ENCODE measurements at regions not wholly inside any gene's neighbourhood (a gene's known extent, or its start where the extent isn't known, plus 50 kb on each side); places are given as distances from the start of the nearest gene placed in this dataset.

DNA sequence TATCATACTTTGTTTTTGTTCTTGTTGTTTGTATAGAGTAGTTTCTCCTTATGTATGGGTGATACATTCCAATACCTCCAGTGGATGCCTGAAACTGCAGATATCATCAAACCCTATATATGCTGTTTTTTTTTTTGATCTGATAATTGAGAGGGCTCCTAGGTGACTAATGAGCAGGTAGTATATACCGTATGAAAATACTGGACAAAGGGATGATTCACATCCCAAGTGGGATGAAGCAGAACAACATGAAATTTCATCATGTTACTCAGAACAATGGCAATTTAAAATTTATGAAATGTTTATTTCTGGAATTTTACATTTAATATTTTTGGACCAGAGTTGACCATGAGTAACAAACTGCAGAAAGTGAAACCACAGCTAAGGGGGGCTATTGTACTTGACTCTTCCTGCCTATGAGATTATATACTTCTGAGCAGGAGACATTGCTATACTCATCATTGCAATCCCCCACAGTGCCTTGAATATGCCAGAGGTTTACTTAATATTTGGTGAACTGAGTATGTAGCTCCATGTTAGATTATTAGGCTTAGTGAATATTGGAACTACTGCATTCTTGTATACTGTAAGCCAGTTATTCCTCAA is 258.7 kb upstream of the FBXL7 start:
- H3K4me1 ChIP-seq = no peaks in the 10 kb centered on the region
- 91% methylated on average over 1 of the region's 1 CpG for WGBS
- no peaks in the 10 kb centered on the region for H3K36me3 ChIP-seq
- peaks cover 0 to 13% (median 12%) of the 10 kb centered on the region in 4 donors for H3K9me3 ChIP-seq
- no peak for DNase-seq (ENCODE audit: extremely low spot score)
- no peaks in the 10 kb centered on the region for H3K27me3 ChIP-seq
- intact Hi-C loops (cut with DNase I) = no loop called here
- no peak overlapping the region for H3K4me3 ChIP-seq
- TF ChIP-seq, protein P1, sequence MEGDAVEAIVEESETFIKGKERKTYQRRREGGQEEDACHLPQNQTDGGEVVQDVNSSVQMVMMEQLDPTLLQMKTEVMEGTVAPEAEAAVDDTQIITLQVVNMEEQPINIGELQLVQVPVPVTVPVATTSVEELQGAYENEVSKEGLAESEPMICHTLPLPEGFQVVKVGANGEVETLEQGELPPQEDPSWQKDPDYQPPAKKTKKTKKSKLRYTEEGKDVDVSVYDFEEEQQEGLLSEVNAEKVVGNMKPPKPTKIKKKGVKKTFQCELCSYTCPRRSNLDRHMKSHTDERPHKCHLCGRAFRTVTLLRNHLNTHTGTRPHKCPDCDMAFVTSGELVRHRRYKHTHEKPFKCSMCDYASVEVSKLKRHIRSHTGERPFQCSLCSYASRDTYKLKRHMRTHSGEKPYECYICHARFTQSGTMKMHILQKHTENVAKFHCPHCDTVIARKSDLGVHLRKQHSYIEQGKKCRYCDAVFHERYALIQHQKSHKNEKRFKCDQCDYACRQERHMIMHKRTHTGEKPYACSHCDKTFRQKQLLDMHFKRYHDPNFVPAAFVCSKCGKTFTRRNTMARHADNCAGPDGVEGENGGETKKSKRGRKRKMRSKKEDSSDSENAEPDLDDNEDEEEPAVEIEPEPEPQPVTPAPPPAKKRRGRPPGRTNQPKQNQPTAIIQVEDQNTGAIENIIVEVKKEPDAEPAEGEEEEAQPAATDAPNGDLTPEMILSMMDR (IDR thresholded peaks at IDR 0.05) = no peak
- no peak for TF ChIP-seq POLR2A (IDR thresholded peaks at IDR 0.05; ENCODE audit: low read depth)
- H3K27ac ChIP-seq (replicated peaks in 1 of 4) = no peak overlapping the region

DNA sequence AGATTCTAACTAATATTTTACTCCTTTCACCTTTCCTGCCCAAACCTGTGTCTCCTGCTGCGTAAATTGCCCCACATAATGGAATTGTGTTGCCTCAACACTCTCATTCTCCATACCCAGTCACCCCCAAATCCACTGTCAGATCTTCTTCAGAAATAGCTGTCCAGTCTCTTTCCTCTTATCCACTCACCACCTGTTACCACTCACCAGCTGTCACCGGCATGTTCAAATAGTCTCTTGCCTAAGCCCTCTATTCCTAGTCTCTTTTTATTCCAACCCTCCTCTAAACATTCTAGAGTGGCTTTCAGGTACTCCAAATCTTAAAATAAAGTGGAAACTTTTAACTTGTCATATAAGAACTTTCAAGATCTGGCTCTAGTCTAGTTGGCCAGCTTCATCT is 262.0 kb upstream of the FBXL7 start:
- no peak overlapping the region for H3K27ac ChIP-seq (replicated peaks in 1 of 4)
- H3K9me3 ChIP-seq = no peaks in the 10 kb centered on the region
- DNase-seq (ENCODE audit: extremely low spot score) = no peak
- no peak for TF ChIP-seq POLR2A (IDR thresholded peaks at IDR 0.05; ENCODE audit: low read depth)
- no peak for TF ChIP-seq POLR2AphosphoS5 (IDR thresholded peaks at IDR 0.05)
- TF ChIP-seq, protein P1 (IDR thresholded peaks at IDR 0.05) = no peak
- no peak for TF ChIP-seq EP300 (IDR thresholded peaks at IDR 0.05)
- H3K36me3 ChIP-seq = no peaks in the 10 kb centered on the region
- H3K4me1 ChIP-seq = no peaks in the 10 kb centered on the region
- H3K27me3 ChIP-seq = no peaks in the 10 kb centered on the region
- 96% methylated on average over 2 of the region's 2 CpGs for WGBS
- no peak overlapping the region for H3K4me3 ChIP-seq
- intact Hi-C loops (cut with DNase I) = no loop called here

DNA sequence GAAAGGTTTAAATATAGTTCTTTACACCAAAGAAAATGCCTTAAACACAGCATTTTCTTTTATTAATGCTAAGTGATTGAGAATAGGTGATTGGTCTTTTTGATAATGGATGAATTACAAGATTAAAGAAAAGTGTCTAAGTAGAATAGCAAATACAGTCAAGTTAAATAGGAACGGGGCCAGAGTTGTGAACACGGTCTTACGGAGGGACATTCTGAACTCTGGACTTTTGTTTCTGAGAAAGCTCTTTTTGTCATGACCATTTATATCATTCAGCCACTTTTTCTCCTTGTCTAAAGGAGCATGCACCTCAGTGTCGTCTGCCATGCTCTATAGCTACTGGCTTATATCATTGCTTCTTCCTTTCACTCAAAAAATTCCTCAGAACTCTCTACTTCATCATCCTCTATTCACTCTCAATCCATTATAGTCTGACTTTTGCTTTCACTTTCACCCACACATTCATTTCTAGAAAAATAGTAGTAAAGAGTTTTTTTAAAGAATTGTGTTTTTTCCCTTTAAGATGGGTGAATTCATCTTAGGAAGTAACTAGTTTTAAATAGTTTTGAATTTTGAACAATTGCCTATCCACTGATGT is 263.0 kb upstream of the FBXL7 start:
- Histone ChIP-seq H3K4me1 (no peaks in the 10 kb centered on the region), H3K36me3 (no peaks in the 10 kb centered on the region), H3K4me3 (peak overlapping the region; percentile 3 to 30 (median 24)), H3K27ac (replicated peaks in 1 of 4) (no peak overlapping the region), H3K9me3 (no peaks in the 10 kb centered on the region), H3K27me3 (no peaks in the 10 kb centered on the region)
- intact Hi-C loops (cut with DNase I) = no loop called here
- TF ChIP-seq, protein P1 (IDR thresholded peaks at IDR 0.05) = no peak
- no peak for DNase-seq (ENCODE audit: extremely low spot score)
- WGBS = 61% methylated on average over 4 of the region's 4 CpGs

DNA sequence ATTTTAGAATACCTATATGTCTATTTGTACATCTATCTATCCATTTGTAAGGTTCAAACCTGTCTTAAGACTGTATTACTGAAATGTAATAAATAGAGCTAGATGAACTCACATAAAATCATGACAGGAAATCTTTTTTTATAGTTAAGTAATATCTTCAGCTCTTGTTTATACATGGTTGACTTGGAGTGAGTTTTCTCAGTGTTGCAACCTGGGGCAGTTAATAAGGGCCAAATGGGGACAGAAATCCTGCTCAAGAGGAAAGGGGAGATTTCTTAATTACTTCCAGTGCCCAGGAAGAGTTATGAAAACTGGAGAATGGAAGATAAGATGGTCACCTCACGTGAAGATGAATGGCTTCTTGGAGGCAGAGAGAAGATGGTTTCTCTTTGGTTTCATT is 265.1 kb upstream of the FBXL7 start:
- 86% methylated on average over 1 of the region's 1 CpG for WGBS
- H3K9me3 ChIP-seq = no peaks in the 10 kb centered on the region
- no peaks in the 10 kb centered on the region for H3K36me3 ChIP-seq
- no peaks in the 10 kb centered on the region for H3K27me3 ChIP-seq
- intact Hi-C loops (cut with DNase I) = no loop called here
- no peak overlapping the region for H3K4me3 ChIP-seq
- H3K4me1 ChIP-seq = no peaks in the 10 kb centered on the region
- TF ChIP-seq POLR2A (IDR thresholded peaks at IDR 0.05; ENCODE audit: low read depth) (no peak), EP300 (IDR thresholded peaks at IDR 0.05) (no peak), POLR2AphosphoS5 (IDR thresholded peaks at IDR 0.05) (no peak)
- TF ChIP-seq, protein P1 (IDR thresholded peaks at IDR 0.05) = no peak
- H3K27ac ChIP-seq (replicated peaks in 1 of 4) = no peak overlapping the region
- no peak for DNase-seq (ENCODE audit: extremely low spot score)

DNA sequence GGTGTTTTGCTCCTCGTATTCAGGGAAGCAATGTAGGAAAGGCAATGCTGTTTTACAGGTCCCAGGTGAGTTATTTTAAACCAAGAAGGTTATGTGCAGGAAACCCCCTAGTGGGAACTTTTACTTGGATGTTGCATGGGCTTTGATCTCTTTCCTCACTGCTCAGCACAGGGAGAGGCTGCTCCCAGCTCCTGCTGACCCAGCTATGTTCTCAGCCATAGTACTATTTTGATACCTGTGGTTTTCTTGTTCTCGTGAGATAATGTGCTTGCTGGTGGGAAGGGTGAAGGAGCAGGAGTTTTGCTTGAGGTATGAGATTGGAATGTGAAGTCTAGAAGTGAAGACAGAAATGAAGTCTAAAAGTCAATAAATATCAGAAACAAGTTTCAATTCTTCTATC is 265.6 kb upstream of the FBXL7 start:
- Histone ChIP-seq H3K27ac (replicated peaks in 1 of 4) (no peak overlapping the region), H3K27me3 (no peaks in the 10 kb centered on the region), H3K4me1 (no peaks in the 10 kb centered on the region), H3K4me3 (no peak overlapping the region), H3K9me3 (no peaks in the 10 kb centered on the region), H3K36me3 (no peaks in the 10 kb centered on the region)
- intact Hi-C loops (cut with DNase I) = no loop called here
- TF ChIP-seq, protein P1 (IDR thresholded peaks at IDR 0.05) = no peak
- TF ChIP-seq EP300 (IDR thresholded peaks at IDR 0.05) = no peak
- 62% methylated on average over 2 of the region's 2 CpGs for WGBS
- DNase-seq (ENCODE audit: extremely low spot score) = no peak

Measured in esophagus muscularis mucosa (tissue), 4 donors.